HEK293 (cell line): ENCODE measurements at regions not wholly inside any gene's neighbourhood (a gene's known extent, or its start where the extent isn't known, plus 50 kb on each side); places are given as distances from the start of the nearest gene placed in this dataset.
A peak's percentile ranks its signal among the peaks of the same experiment; 100 is the strongest.

Experiments used
- CTCF ChIA-PET: fragments of 350-600 bp; formaldehyde crosslinking; extraction: SDS; loops from one replicate; lab custom pipeline; 2021; ENCODE audit warnings: antibody characterized with exemption; lab: Yijun Ruan, JAX
- POLR2A ChIA-PET: fragments of 300-600 bp; formaldehyde crosslinking; extraction: SDS; loops from one replicate; lab custom pipeline; 2020; ENCODE audit warnings: antibody characterized with exemption, inconsistent platforms; lab: Yijun Ruan, JAX
- H3K27ac ChIP-seq: fragments of 200-500 bp; sonication (Bioruptor generic); 2 replicates; pipeline ENCODE4 v1.5.1; 2014; ENCODE audit warnings: low read depth, low read length, control low read depth, inconsistent platforms; ENCODE audit errors: extremely low read depth
- H3K36me3 ChIP-seq, 2 experiments: fragments of 200-500 bp in 1 of 2; sonication (Bioruptor generic) in 1 of 2; 1 replicate in 1 of 2; 2 replicates in 1 of 2; pipeline ENCODE4 v1.5.1; 2014 to 2017; ENCODE audit warnings: inconsistent platforms in 2 of 2, low read length in 2 of 2; ENCODE audit not compliant: control insufficient read depth in 2 of 2, insufficient read depth in 1 of 2
- H3K4me1 ChIP-seq: fragments of 200-500 bp; sonication (Bioruptor generic); 2 replicates; pipeline ENCODE4 v1.5.1; 2014; ENCODE audit warnings: mild to moderate bottlenecking, low read length, inconsistent platforms; ENCODE audit not compliant: control insufficient read depth, insufficient read depth
- H3K4me3 ChIP-seq: 2 replicates; pipeline ENCODE4 v1.5.1; 2011; ENCODE audit warnings: low read depth, mild to moderate bottlenecking, control low read depth, low read length, moderate library complexity
- H3K9me3 ChIP-seq: fragments of 200-500 bp; sonication (Bioruptor generic); 2 replicates; pipeline ENCODE4 v1.5.1; 2014; ENCODE audit warnings: low read depth, low read length, inconsistent platforms; ENCODE audit not compliant: control insufficient read depth, insufficient read depth
- SALL2 ChIP-seq: fragments of 450-650 bp; formaldehyde crosslinking; IDR thresholded peaks from 2 replicates; pipeline ENCODE4 v1.5.0; 2017; ENCODE audit warnings: missing biosample characterization, mild to moderate bottlenecking, missing genetic modification characterization, borderline replicate concordance
- SETDB1 ChIP-seq: IDR thresholded peaks from one replicate; pipeline ENCODE4 v1.6.1; 2017; ENCODE audit warnings: mild to moderate bottlenecking, low read length, moderate library complexity, mixed read lengths; ENCODE audit not compliant: insufficient read length
- ZBTB11 ChIP-seq: fragments of 450-650 bp; formaldehyde crosslinking; conservative IDR thresholded peaks from 2 replicates; pipeline ENCODE4 v1.5.1; 2016; ENCODE audit warnings: low read depth, missing biosample characterization, missing genetic modification characterization
- ZBTB17 ChIP-seq: fragments of 450-650 bp; formaldehyde crosslinking; IDR thresholded peaks from 2 replicates; pipeline ENCODE4 v1.5.1; 2016; ENCODE audit warnings: missing biosample characterization, missing genetic modification characterization
- ZIC2 ChIP-seq: fragments of 450-650 bp; formaldehyde crosslinking; IDR thresholded peaks from 2 replicates; pipeline ENCODE4 v1.5.1; 2016; ENCODE audit warnings: missing biosample characterization, missing genetic modification characterization
- ZNF16 ChIP-seq: fragments of 450-650 bp; formaldehyde crosslinking; IDR thresholded peaks from 2 replicates; pipeline ENCODE4 v1.5.1; 2016; ENCODE audit warnings: low read depth, missing biosample characterization, missing genetic modification characterization
- ZNF223 ChIP-seq: fragments of 450-650 bp; formaldehyde crosslinking; IDR thresholded peaks from 2 replicates; pipeline ENCODE4 v1.5.1; 2016; ENCODE audit warnings: missing biosample characterization, missing genetic modification characterization
- ZNF266 ChIP-seq: fragments of 450-650 bp; formaldehyde crosslinking; IDR thresholded peaks from 2 replicates; pipeline ENCODE4 v1.5.1; 2016; ENCODE audit warnings: missing biosample characterization, missing genetic modification characterization, low read depth
- ZNF280C ChIP-seq: fragments of 450-650 bp; formaldehyde crosslinking; IDR thresholded peaks from 2 replicates; pipeline ENCODE4 v1.5.1; 2016; ENCODE audit warnings: missing biosample characterization, missing genetic modification characterization
- ZNF311 ChIP-seq: fragments of 450-650 bp; formaldehyde crosslinking; IDR thresholded peaks from 2 replicates; pipeline ENCODE4 v1.5.1; 2017; ENCODE audit warnings: missing biosample characterization, missing genetic modification characterization, borderline replicate concordance
- ZNF324 ChIP-seq: fragments of 450-650 bp; formaldehyde crosslinking; IDR thresholded peaks from 2 replicates; pipeline ENCODE4 v1.5.1; 2016; ENCODE audit warnings: missing biosample characterization, missing genetic modification characterization
- ZNF621 ChIP-seq: fragments of 450-650 bp; formaldehyde crosslinking; IDR thresholded peaks from 2 replicates; pipeline ENCODE4 v1.5.1; 2017; ENCODE audit warnings: missing biosample characterization, missing genetic modification characterization
- ZNF624 ChIP-seq: fragments of 450-650 bp; formaldehyde crosslinking; IDR thresholded peaks from 2 replicates; pipeline ENCODE4 v1.5.1; 2017; ENCODE audit warnings: missing biosample characterization, missing genetic modification characterization
- TF ChIP-seq, protein P1 (sequence below): fragments of 450-650 bp; formaldehyde crosslinking; IDR thresholded peaks from 2 replicates; pipeline ENCODE4 v1.5.1; 2016; ENCODE audit warnings: missing biosample characterization, missing genetic modification characterization
- TF ChIP-seq, protein P2 (sequence below): fragments of 450-650 bp; formaldehyde crosslinking; IDR thresholded peaks from 2 replicates; pipeline ENCODE4 v1.5.1; 2016; ENCODE audit warnings: missing biosample characterization, missing genetic modification characterization

- TF ChIP-seq ZBTB11 (tag by site-specific recombination) (no peak), ZNF280C (tag by site-specific recombination) (no peak), SALL2 (tag by site-specific recombination) (no peak)
Observed at GRCh38 chr11:119849872-119850271, 120.9 kb upstream of the NECTIN1 start (continued).

GRCh38 chr11:119847853-119848252 is 118.9 kb upstream of the NECTIN1 start:
- Histone ChIP-seq H3K4me1 (no peaks in the 10 kb centered on the region), H3K36me3 (no peaks in the 10 kb centered on the region), H3K27ac (no peak overlapping the region), H3K9me3 (no peaks in the 10 kb centered on the region), H3K4me3 (no peak overlapping the region)
- CTCF ChIA-PET = no interaction called here
- TF ChIP-seq ZNF266 (no peak), ZIC2 (tag by site-specific recombination) (peak; percentile 44; the same call in 1 of the 2 replicates)
- TF ChIP-seq, protein P1, sequence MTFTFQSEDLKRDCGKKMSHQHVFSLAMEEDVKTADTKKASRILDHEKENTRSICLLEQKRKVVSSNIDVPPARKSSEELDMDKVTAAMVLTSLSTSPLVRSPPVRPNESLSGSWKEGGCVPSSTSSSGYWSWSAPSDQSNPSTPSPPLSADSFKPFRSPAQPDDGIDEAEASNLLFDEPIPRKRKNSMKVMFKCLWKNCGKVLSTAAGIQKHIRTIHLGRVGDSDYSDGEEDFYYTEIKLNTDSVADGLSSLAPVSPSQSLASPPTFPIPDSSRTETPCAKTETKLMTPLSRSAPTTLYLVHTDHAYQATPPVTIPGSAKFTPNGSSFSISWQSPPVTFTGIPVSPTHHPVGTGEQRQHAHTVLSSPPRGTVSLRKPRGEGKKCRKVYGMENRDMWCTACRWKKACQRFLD (tag by site-specific recombination) = no peak
- TF ChIP-seq, protein P2, sequence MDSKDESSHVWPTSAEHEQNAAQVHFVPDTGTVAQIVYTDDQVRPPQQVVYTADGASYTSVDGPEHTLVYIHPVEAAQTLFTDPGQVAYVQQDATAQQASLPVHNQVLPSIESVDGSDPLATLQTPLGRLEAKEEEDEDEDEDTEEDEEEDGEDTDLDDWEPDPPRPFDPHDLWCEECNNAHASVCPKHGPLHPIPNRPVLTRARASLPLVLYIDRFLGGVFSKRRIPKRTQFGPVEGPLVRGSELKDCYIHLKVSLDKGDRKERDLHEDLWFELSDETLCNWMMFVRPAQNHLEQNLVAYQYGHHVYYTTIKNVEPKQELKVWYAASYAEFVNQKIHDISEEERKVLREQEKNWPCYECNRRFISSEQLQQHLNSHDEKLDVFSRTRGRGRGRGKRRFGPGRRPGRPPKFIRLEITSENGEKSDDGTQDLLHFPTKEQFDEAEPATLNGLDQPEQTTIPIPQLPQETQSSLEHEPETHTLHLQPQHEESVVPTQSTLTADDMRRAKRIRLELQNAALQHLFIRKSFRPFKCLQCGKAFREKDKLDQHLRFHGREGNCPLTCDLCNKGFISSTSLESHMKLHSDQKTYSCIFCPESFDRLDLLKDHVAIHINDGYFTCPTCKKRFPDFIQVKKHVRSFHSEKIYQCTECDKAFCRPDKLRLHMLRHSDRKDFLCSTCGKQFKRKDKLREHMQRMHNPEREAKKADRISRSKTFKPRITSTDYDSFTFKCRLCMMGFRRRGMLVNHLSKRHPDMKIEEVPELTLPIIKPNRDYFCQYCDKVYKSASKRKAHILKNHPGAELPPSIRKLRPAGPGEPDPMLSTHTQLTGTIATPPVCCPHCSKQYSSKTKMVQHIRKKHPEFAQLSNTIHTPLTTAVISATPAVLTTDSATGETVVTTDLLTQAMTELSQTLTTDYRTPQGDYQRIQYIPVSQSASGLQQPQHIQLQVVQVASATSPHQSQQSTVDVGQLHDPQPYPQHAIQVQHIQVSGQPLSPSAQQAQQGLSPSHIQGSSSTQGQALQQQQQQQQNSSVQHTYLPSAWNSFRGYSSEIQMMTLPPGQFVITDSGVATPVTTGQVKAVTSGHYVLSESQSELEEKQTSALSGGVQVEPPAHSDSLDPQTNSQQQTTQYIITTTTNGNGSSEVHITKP = no peak
- POLR2A ChIA-PET = no interaction called here

GRCh38 chr11:119846374-119846773 is 117.4 kb upstream of the NECTIN1 start:
- ChIA-PET POLR2A (no interaction called here), CTCF (interaction anchor here (0.5 kb wide), 1 partner anchor 177 kb away, joined by 3 read pairs; no protein-coding TSS in a partner anchor)
- H3K36me3 ChIP-seq = no peaks in the 10 kb centered on the region

More at GRCh38 chr11:119846374-119846773, 117.4 kb upstream of the NECTIN1 start:
- TF ChIP-seq ZNF16 (tag by site-specific recombination) (no peak), ZNF624 (tag by site-specific recombination) (no peak), ZNF223 (tag by site-specific recombination) (no peak), ZNF311 (no peak), ZNF324 (tag by site-specific recombination) (no peak), ZNF621 (no peak), ZBTB17 (tag by site-specific recombination) (no peak), SETDB1 (peak; percentile 22)
- Histone ChIP-seq H3K4me3 (no peak overlapping the region), H3K27ac (no peak overlapping the region), H3K4me1 (no peaks in the 10 kb centered on the region), H3K9me3 (no peaks in the 10 kb centered on the region)
